Keratinocyte (primary cell): ENCODE measurements at regions not wholly inside any gene's neighbourhood (a gene's known extent, or its start where the extent isn't known, plus 50 kb on each side); places are given as distances from the start of the nearest gene placed in this dataset.

Experiments used
- CTCF ChIP-seq, 3 experiments: IDR thresholded peaks in 1 of 3; conservative IDR thresholded peaks in 1 of 3; optimal IDR thresholded peaks in 1 of 3; 2 replicates in 2 of 3; 3 replicates in 1 of 3; pipeline versions ENCODE3 to v1.5.1; 2011; ENCODE audit warnings: low read length in 3 of 3, mild to moderate bottlenecking in 3 of 3, moderate library complexity in 2 of 3, control low read depth in 1 of 3, inconsistent platforms in 1 of 3; ENCODE audit not compliant: insufficient read depth in 2 of 3; ENCODE audit errors: extremely low read depth in 1 of 3
- EZH2 ChIP-seq: IDR thresholded peaks from one replicate; pipeline ENCODE4 v1.6.1; 2012; ENCODE audit warnings: inconsistent platforms, mild to moderate bottlenecking, low read length, moderate library complexity

DNA sequence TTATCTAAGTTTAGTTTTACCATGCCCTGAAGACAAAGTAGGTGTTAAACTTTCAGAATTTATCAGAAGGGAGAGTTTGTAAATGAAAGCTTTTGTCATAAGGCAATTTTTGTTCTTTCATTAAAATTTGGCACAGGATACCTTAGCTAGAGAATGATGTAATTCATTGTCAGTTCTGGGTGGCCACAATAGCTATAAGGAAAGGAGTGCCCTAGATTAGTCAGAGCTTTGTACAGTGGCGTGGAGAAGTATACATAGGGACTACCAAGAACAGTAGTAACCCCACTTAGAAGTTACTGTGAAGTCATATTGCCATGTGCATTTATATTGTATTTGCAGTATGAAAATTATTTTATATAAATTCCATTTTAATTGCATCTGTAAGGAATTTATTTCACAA is 126.3 kb upstream of the CARD18 start:
- TF ChIP-seq CTCF (optimal IDR thresholded peaks at IDR 0.05 in 1 of 3, IDR thresholded peaks at IDR 0.05 in 1 of 3, conservative IDR thresholded peaks at IDR 0.05 in 1 of 3; ENCODE audit: extremely low read depth in 1 of 3, insufficient read depth in 2 of 3, low read length in 3 of 3) (no peak), EZH2 (no peak)
